Activated CD8-positive, alpha-beta T cell treated with anti-CD3 and anti-CD28 coated beads for 36 hours (primary cell): ENCODE measurements at regions not wholly inside any gene's neighbourhood (a gene's known extent, or its start where the extent isn't known, plus 50 kb on each side); places are given as distances from the start of the nearest gene placed in this dataset.

ENCODE experiments used
- ATAC-seq: fragments of 200-7000 bp; cut with Tn5 transposase; one replicate; pipeline ENCODE4 v1.10.0; 2021; ENCODE audit warnings: mild to moderate bottlenecking, moderate library complexity
- CTCF ChIA-PET: fragments of 350-600 bp; sonication (Branson Sonifier 250); formaldehyde crosslinking; loops from one replicate; lab custom pipeline; 2021; ENCODE audit warnings: antibody characterized with exemption; lab: Charles Lee
- POLR2A ChIA-PET: fragments of 350-600 bp; sonication (Branson Sonifier 250); formaldehyde crosslinking; loops from one replicate; lab custom pipeline; 2021; ENCODE audit warnings: antibody characterized with exemption; lab: Charles Lee
- DNase-seq: peaks from one replicate; pipeline ENCODE4 v3.0.0-alpha.2; 2020
- H3K27ac Mint-ChIP-seq: one replicate; pipeline ENCODE4 v1.8.0; 2021; ENCODE audit warnings: mild to moderate bottlenecking, mixed read lengths
- H3K27me3 Mint-ChIP-seq: one replicate; pipeline ENCODE4 v1.8.0; 2021; ENCODE audit warnings: mixed read lengths
- H3K36me3 Mint-ChIP-seq: one replicate; pipeline ENCODE4 v1.8.0; 2021; ENCODE audit warnings: low read depth, mixed read lengths
- H3K4me1 Mint-ChIP-seq: one replicate; pipeline ENCODE4 v1.8.0; 2021; ENCODE audit warnings: low read depth, mixed read lengths
- H3K4me3 Mint-ChIP-seq: one replicate; pipeline ENCODE4 v1.8.0; 2021; ENCODE audit warnings: mild to moderate bottlenecking, moderate library complexity, mixed read lengths
- H3K9me3 Mint-ChIP-seq: one replicate; pipeline ENCODE4 v1.8.0; 2021; ENCODE audit warnings: mixed read lengths
- intact Hi-C: fragments of 100-400 bp; cut with micrococcal nuclease; formaldehyde crosslinking; loops from one replicate; pipeline ENCODE4 v1.10.0; 2022
- TF ChIP-seq, protein P1 (sequence below): fragments of 200-600 bp; IDR thresholded peaks from one replicate; pipeline ENCODE4 v1.8.0; 2022; ENCODE audit warnings: antibody characterized with exemption, mild to moderate bottlenecking

DNA sequence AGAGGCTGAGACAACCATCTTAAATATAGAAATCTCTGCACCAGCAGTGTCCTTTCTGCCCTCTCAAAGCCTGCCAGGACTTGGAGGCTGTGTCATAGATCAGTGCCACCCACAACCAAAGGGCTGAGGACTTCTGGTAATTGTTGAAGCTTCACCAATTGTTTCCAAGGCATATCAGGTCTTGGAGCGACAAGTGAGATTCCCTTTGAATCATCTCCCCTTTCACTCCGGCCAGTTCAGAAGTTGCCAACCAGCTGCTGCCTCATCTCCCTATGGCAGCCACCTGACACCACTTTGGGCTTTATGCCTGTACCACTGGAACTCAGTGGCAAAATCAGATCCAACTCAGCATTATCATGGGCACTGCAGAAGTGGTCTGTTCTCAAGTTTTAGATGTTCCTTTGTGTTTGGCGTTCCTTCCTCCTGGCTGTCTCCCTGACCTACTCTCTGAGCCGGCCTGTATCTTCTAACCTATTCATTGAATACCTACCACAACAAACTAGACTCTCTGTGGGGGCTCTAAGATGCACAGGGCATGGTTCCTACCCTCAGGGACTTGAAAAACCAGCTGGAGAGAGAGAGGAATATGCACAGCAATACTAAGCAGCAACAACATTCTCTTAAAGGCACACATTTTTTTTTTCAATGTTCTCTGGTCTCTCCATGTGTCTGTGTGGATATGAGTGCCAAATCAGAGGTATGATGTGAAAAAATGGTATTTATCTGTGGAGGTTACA lies 90.8 kb upstream of the PFN2 start:
- intact Hi-C loops, result no loop called here
- no peak for DNase-seq
- Mint-ChIP-seq H3K27ac (no peak overlapping the region), H3K36me3 (no peaks in the 10 kb centered on the region), H3K4me3 (no peak overlapping the region), H3K27me3 (peaks cover 7% of the 10 kb centered on the region), H3K9me3 (no peaks in the 10 kb centered on the region), H3K4me1 (no peaks in the 10 kb centered on the region)
- ATAC-seq, result no peak
- TF ChIP-seq, protein P1, sequence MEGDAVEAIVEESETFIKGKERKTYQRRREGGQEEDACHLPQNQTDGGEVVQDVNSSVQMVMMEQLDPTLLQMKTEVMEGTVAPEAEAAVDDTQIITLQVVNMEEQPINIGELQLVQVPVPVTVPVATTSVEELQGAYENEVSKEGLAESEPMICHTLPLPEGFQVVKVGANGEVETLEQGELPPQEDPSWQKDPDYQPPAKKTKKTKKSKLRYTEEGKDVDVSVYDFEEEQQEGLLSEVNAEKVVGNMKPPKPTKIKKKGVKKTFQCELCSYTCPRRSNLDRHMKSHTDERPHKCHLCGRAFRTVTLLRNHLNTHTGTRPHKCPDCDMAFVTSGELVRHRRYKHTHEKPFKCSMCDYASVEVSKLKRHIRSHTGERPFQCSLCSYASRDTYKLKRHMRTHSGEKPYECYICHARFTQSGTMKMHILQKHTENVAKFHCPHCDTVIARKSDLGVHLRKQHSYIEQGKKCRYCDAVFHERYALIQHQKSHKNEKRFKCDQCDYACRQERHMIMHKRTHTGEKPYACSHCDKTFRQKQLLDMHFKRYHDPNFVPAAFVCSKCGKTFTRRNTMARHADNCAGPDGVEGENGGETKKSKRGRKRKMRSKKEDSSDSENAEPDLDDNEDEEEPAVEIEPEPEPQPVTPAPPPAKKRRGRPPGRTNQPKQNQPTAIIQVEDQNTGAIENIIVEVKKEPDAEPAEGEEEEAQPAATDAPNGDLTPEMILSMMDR, result no peak
- POLR2A ChIA-PET, result no interaction called here
- CTCF ChIA-PET, result interaction anchor here (0.9 to 1.4 kb wide), 2 partner anchors 123 to 159 kb away, joined by 3 read pairs; no protein-coding TSS in a partner anchor

DNA sequence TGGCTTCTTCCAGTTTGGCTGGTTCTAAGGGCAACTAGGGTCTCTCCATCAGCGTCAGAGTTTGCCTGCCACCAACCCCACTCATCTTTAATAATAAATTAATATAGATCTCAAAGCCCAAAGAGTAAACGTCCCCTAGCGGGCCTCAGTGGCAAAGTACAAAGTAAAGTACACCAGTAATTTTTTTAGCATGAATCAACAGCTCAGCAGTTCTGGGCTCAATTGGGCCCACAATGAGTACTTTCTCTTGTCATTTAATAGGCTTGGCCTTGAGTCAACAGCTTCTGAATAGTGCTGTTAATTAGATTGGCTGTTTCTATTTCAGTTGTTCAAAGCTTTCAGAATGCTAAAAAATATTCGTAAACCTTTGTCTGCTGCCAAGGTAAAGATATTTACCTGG lies 89.0 kb upstream of the PFN2 start:
- ATAC-seq (no peak), DNase-seq (no peak)
- Mint-ChIP-seq H3K27ac (no peak overlapping the region), H3K4me1 (no peaks in the 10 kb centered on the region), H3K27me3 (peaks cover 15% of the 10 kb centered on the region), H3K36me3 (no peaks in the 10 kb centered on the region), H3K4me3 (no peak overlapping the region), H3K9me3 (no peaks in the 10 kb centered on the region)
- ChIA-PET CTCF (no interaction called here), POLR2A (no interaction called here)
- intact Hi-C loops, result no loop called here
- TF ChIP-seq, protein P1, result no peak

DNA sequence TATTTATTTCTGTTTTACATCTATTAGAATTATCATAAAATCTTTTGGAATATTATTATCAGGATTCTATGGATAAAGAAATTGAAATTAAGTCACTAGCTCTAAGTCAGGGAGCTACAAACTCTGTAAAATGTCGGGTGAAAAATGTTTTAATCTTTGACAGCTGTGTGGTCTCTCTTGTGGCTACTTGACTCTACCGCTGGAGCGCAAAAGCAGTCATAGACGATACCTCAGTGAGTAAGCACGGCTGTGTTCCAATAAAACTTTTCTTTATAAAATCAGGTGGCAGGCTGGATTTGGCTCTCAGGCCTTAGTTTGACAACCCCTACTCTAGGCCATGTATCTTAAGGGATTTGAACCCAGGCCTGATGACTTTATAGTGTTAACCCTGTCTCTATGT lies 88.5 kb upstream of the PFN2 start:
- CTCF ChIA-PET, result no interaction called here
- TF ChIP-seq, protein P1, result no peak
- Mint-ChIP-seq H3K27me3 (peaks cover 15% of the 10 kb centered on the region), H3K9me3 (no peaks in the 10 kb centered on the region), H3K4me1 (no peaks in the 10 kb centered on the region), H3K27ac (no peak overlapping the region), H3K36me3 (no peaks in the 10 kb centered on the region), H3K4me3 (no peak overlapping the region)
- DNase-seq (no peak), ATAC-seq (no peak)
- POLR2A ChIA-PET, result no interaction called here
- intact Hi-C loops, result no loop called here

DNA sequence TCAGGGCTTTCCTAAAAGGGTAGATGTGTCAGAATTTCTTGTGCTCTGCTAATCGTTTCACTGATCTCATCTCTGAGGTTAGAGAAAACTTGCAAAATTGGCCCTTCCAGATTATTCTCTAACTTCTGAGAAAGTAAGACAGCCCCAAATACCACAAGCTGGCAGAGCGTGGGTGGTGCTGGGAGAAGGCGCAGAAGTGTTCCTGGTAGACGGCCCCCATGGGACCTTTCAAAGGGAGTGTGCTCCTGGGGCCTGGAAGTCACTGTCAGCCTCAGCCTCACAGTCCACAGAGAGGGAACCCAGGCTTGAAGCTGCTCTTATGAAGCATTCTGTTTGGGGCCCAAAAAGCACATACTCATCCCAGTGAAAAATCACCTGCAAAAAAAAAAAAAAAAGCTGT lies 86.5 kb upstream of the PFN2 start:
- ChIA-PET CTCF (interaction anchor here (1.2 kb wide), 1 partner anchor 46 kb away, joined by 3 read pairs; no protein-coding TSS in a partner anchor), POLR2A (no interaction called here)
- Mint-ChIP-seq H3K27ac (no peak overlapping the region), H3K27me3 (peaks cover 17% of the 10 kb centered on the region), H3K4me1 (no peaks in the 10 kb centered on the region), H3K9me3 (no peaks in the 10 kb centered on the region), H3K36me3 (no peaks in the 10 kb centered on the region), H3K4me3 (no peak overlapping the region)
- TF ChIP-seq, protein P1, result no peak
- ATAC-seq (no peak), DNase-seq (no peak)
- intact Hi-C loops, result no loop called here

DNA sequence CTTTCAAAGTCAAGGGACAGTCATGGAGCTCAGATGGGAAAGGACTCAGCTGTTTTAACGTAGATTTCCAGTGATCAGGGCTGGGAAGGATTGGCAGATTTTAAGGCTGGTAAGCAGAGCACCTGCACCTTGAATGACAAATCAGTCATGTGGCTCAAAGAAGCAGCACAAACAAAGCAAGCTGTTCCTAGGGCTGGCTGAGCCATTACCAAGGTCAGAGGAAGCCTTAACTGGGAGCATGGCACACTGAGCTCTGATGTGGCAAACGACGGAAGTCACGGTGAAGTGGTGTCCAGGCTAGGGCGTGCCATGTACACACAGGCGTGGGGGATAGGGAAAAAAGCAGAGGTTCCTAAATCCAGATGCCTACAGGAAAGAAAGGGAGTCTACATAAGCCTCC lies 84.6 kb upstream of the PFN2 start:
- no peak for DNase-seq
- no peak overlapping the region for H3K4me3 Mint-ChIP-seq
- intact Hi-C loops, result no loop called here
- H3K9me3 Mint-ChIP-seq, result no peaks in the 10 kb centered on the region
- TF ChIP-seq, protein P1, result no peak
- H3K27ac Mint-ChIP-seq, result no peak overlapping the region
- no peak for ATAC-seq
- H3K36me3 Mint-ChIP-seq, result no peaks in the 10 kb centered on the region
- H3K4me1 Mint-ChIP-seq, result no peaks in the 10 kb centered on the region
- H3K27me3 Mint-ChIP-seq, result peaks cover 22% of the 10 kb centered on the region
- ChIA-PET CTCF (no interaction called here), POLR2A (no interaction called here)
